Natural killer cell (primary cell): ENCODE measurements at regions not wholly inside any gene's neighbourhood (a gene's known extent, or its start where the extent isn't known, plus 50 kb on each side); places are given as distances from the start of the nearest gene placed in this dataset.
A peak's percentile ranks its signal among the peaks of the same experiment; 100 is the strongest.
"Not testable (repeated sequence)": the region's sequence is repeated elsewhere in the genome, so short reads cannot be mapped to it uniquely, and the experiment has no call there.

Source experiments
- ATAC-seq, 3 donors: fragments of 150-1000 bp in 2 of 3; fragments of 200-7000 bp in 1 of 3; cut with Tn5 transposase; 1 replicate in 1 of 3; 2 replicates in 2 of 3; pipeline ENCODE4 v1.10.0; 2021; ENCODE audit warnings: mild to moderate bottlenecking in 2 of 3, moderate library complexity in 2 of 3
- DNase-seq, 2 donors: peaks; one replicate each; pipeline versions ENCODE4 v3.0.0 to v3.0.0-alpha.2; 2013 to 2021; ENCODE audit warnings: mixed read lengths in 1 of 2
- H3K27ac ChIP-seq: one replicate; pipeline ENCODE4 v1.5.1; 2013; ENCODE audit warnings: mild to moderate bottlenecking, low read length
- H3K27me3 ChIP-seq: one replicate; pipeline ENCODE4 v1.6.1; 2013; ENCODE audit warnings: low read length; ENCODE audit not compliant: control insufficient read depth, insufficient read depth
- H3K36me3 ChIP-seq: one replicate; pipeline ENCODE4 v1.6.1; 2013; ENCODE audit warnings: low read length; ENCODE audit not compliant: control insufficient read depth, insufficient read depth
- H3K4me1 ChIP-seq: one replicate; pipeline ENCODE4 v1.6.1; 2013; ENCODE audit warnings: low read length; ENCODE audit not compliant: control insufficient read depth, insufficient read depth
- H3K4me3 ChIP-seq: one replicate; pipeline ENCODE4 v1.5.1; 2013; ENCODE audit warnings: low read length
- H3K9me3 ChIP-seq: one replicate; pipeline ENCODE4 v1.6.1; 2013; ENCODE audit warnings: low read length; ENCODE audit not compliant: control insufficient read depth, insufficient read depth
- H3K27ac Mint-ChIP-seq, 2 donors: one replicate each; pipeline ENCODE4 v1.8.0; 2022; ENCODE audit warnings: mild to moderate bottlenecking in 2 of 2, mixed read lengths in 2 of 2, moderate library complexity in 1 of 2
- H3K27me3 Mint-ChIP-seq, 2 donors: one replicate each; pipeline ENCODE4 v1.8.0; 2022; ENCODE audit warnings: low read depth in 2 of 2, mixed read lengths in 2 of 2
- H3K36me3 Mint-ChIP-seq: one replicate; pipeline ENCODE4 v1.8.0; 2022; ENCODE audit warnings: mixed read lengths
- H3K4me1 Mint-ChIP-seq, 2 donors: one replicate each; pipeline ENCODE4 v1.8.0; 2022; ENCODE audit warnings: mixed read lengths in 2 of 2
- H3K4me3 Mint-ChIP-seq: one replicate; pipeline ENCODE4 v1.8.0; 2022; ENCODE audit warnings: mild to moderate bottlenecking, moderate library complexity, mixed read lengths
- H3K9me3 Mint-ChIP-seq, 2 donors: one replicate each; pipeline ENCODE4 v1.8.0; 2022; ENCODE audit warnings: mixed read lengths in 2 of 2
- WGBS: methylation state at CpG from one replicate; pipeline ENCODE4 v1.1.7; 2013; ENCODE audit warnings: missing lambda C conversion rate; ENCODE audit not compliant: insufficient coverage; 5-methylcytosine and 5-hydroxymethylcytosine counted together
- intact Hi-C: fragments of 100-400 bp; cut with micrococcal nuclease; formaldehyde crosslinking; loops from one replicate; pipeline ENCODE4 v1.14.2; 2022
- TF ChIP-seq, protein P1 (sequence below): fragments of 200-600 bp; IDR thresholded peaks from one replicate; pipeline ENCODE4 v1.8.0; 2022; ENCODE audit warnings: antibody characterized with exemption

DNA sequence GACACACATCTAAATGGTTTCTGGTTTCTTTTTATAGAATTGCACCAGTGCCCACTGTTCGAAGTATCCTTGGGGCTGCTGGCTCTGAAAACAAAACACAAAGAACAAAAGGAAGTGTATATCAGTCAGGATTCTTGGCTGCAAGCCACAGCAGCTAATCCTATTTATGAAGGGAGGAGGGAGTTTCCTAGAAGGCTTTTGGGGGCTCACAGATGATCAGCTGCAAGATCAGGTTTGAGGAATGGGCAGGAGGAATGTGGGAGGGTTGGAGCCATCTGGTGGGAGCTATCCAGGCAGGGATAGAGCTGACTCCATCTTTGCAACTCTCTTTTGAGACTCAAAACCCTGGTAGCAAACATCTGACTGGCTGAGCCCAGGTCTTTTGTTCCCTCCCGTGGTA, 118.3 kb upstream of the EEF2KMT start:
- Histone ChIP-seq H3K36me3 (no peaks in the 10 kb centered on the region), H3K27ac (no peak overlapping the region), H3K9me3 (no peaks in the 10 kb centered on the region), H3K4me3 (no peak overlapping the region), H3K27me3 (no peaks in the 10 kb centered on the region), H3K4me1 (no peaks in the 10 kb centered on the region)
- no peaks in the 10 kb centered on the region for H3K36me3 Mint-ChIP-seq
- ATAC-seq: no peak
- H3K4me3 Mint-ChIP-seq: no peak overlapping the region
- TF ChIP-seq, protein P1, sequence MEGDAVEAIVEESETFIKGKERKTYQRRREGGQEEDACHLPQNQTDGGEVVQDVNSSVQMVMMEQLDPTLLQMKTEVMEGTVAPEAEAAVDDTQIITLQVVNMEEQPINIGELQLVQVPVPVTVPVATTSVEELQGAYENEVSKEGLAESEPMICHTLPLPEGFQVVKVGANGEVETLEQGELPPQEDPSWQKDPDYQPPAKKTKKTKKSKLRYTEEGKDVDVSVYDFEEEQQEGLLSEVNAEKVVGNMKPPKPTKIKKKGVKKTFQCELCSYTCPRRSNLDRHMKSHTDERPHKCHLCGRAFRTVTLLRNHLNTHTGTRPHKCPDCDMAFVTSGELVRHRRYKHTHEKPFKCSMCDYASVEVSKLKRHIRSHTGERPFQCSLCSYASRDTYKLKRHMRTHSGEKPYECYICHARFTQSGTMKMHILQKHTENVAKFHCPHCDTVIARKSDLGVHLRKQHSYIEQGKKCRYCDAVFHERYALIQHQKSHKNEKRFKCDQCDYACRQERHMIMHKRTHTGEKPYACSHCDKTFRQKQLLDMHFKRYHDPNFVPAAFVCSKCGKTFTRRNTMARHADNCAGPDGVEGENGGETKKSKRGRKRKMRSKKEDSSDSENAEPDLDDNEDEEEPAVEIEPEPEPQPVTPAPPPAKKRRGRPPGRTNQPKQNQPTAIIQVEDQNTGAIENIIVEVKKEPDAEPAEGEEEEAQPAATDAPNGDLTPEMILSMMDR: no peak
- H3K27me3 Mint-ChIP-seq: peaks cover 21 to 46% of the 10 kb centered on the region in 2 donors
- H3K4me1 Mint-ChIP-seq: no peaks in the 10 kb centered on the region
- intact Hi-C loops: no loop called here
- no peak overlapping the region for H3K27ac Mint-ChIP-seq
- WGBS: 50% methylated on average over 2 of the region's 2 CpGs
- no peak for DNase-seq
- H3K9me3 Mint-ChIP-seq: no peaks in the 10 kb centered on the region

DNA sequence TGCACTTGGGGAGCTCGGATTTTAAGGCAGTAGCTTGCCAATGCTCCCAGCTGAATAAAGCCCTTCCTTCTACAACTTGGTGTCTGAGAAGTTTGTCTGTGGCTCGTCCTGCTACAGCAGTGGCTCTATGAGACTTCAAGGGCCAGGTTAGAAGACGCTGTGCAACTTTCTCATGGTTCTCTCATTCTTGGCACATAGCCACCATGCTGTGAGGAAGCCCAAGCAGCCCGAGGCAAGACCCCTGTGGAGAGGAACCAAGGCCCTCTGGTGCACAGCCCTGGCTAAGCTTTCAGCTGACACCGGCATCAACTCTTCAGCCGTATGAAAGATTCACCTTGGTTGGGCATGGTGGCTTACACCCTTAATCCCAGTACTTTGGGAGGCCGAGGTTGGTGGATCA, 116.9 kb upstream of the EEF2KMT start:
- DNase-seq (no peak), ATAC-seq (no peak)
- no peak overlapping the region for H3K4me3 ChIP-seq
- no peaks in the 10 kb centered on the region for H3K27me3 ChIP-seq
- intact Hi-C loops: no loop called here
- Mint-ChIP-seq H3K27me3 (peaks cover 26 to 46% of the 10 kb centered on the region in 2 donors), H3K4me3 (no peak overlapping the region), H3K27ac (no peak overlapping the region), H3K36me3 (no peaks in the 10 kb centered on the region), H3K4me1 (no peaks in the 10 kb centered on the region), H3K9me3 (no peaks in the 10 kb centered on the region)
- H3K36me3 ChIP-seq: no peaks in the 10 kb centered on the region
- 68% methylated on average over 7 of the region's 7 CpGs for WGBS
- H3K4me1 ChIP-seq: no peaks in the 10 kb centered on the region
- TF ChIP-seq, protein P1: no peak
- H3K27ac ChIP-seq: no peak overlapping the region
- no peaks in the 10 kb centered on the region for H3K9me3 ChIP-seq

DNA sequence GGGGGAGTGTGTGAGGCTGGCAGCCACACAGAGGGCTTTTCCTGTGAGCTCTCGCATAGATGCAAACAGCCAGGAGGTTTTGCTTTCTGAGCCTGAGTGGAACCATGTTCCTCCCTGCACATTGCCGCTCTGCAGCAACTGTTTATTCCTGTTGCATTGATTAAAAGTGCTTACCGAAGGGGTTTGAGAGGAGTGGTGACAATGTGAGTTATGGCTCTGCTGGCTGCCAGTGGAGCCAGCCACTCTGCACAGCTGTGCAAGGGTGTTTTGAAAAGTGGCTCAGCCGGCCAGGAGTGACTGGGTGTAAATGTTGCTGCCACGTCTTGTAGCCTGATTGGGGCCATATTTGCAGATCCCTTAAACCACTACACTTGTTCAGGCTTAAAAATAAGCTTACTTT, 114.9 kb upstream of the EEF2KMT start:
- H3K4me1 Mint-ChIP-seq, H3K27ac Mint-ChIP-seq, H3K4me1 ChIP-seq, intact Hi-C loops, H3K27ac ChIP-seq, H3K9me3 Mint-ChIP-seq, H3K4me3 ChIP-seq, ATAC-seq, H3K36me3 Mint-ChIP-seq, H3K9me3 ChIP-seq, H3K36me3 ChIP-seq, H3K4me3 Mint-ChIP-seq, DNase-seq, H3K27me3 ChIP-seq: not testable (repeated sequence)
- H3K27me3 Mint-ChIP-seq: peaks cover 21 to 46% of the 10 kb centered on the region in 2 donors
- 14% methylated on average over 5 of the region's 5 CpGs for WGBS

DNA sequence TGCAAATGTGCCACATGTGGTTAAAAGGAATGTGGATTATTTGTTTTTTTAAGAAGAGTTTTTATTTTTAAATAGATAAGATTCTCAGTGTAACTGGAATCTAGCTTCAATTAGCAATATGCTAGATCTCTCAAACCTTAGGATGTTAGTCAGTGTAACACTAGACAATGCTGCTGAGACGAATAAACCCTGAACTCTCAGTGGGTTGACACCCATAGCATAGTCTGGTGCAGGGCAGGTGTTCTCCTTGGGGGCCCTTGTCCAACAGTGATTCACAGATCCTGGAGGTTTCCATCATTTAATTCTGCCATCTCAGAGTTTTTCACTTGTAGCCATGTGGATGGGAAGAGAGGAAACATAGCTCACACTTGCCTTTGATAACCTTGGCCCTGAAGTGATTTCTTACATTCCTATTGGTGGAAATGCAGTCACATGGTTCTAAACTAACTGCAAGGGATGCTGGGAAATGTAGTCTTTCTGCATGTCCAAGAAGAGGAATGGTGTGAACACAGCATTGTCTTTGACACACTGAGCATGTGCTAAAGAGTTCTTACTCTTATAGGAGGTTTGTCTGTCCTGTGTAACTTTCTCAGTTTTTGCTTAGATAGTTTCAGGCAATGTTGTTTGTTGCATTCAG, 110.4 kb upstream of the EEF2KMT start:
- WGBS: 89% methylated on average over 1 of the region's 1 CpG
- H3K27me3 Mint-ChIP-seq: peaks cover 10 to 15% of the 10 kb centered on the region in 2 donors
- H3K4me1 ChIP-seq, H3K4me3 Mint-ChIP-seq, intact Hi-C loops, H3K27ac ChIP-seq, H3K9me3 Mint-ChIP-seq, ATAC-seq, H3K4me3 ChIP-seq, H3K36me3 Mint-ChIP-seq, H3K9me3 ChIP-seq, H3K27me3 ChIP-seq, H3K4me1 Mint-ChIP-seq, H3K27ac Mint-ChIP-seq, H3K36me3 ChIP-seq: not testable (repeated sequence)
- peak in 1 of 2 donors; percentile 31 for DNase-seq
